Nephron progenitor cell (in vitro differentiated cells): ENCODE measurements at regions not wholly inside any gene's neighbourhood (a gene's known extent, or its start where the extent isn't known, plus 50 kb on each side); places are given as distances from the start of the nearest gene placed in this dataset.

ENCODE experiments used
- DNase-seq: peaks from one replicate; pipeline ENCODE4 v3.0.0; 2021
- H3K27ac Mint-ChIP-seq: 2 replicates; pipeline ENCODE4 v1.8.0; 2021; ENCODE audit warnings: mild to moderate bottlenecking, moderate library complexity, mixed read lengths
- H3K27me3 Mint-ChIP-seq: 2 replicates; pipeline ENCODE4 v1.8.0; 2021; ENCODE audit warnings: mild to moderate bottlenecking, low read depth, mixed read lengths; ENCODE audit not compliant: poor library complexity
- H3K36me3 Mint-ChIP-seq: 2 replicates; pipeline ENCODE4 v1.8.0; 2021; ENCODE audit warnings: low read depth, mixed read lengths
- H3K4me1 Mint-ChIP-seq: 2 replicates; pipeline ENCODE4 v1.8.0; 2021; ENCODE audit warnings: mixed read lengths
- H3K4me3 Mint-ChIP-seq: 2 replicates; pipeline ENCODE4 v1.8.0; 2021; ENCODE audit warnings: mild to moderate bottlenecking, moderate library complexity, mixed read lengths
- H3K9me3 Mint-ChIP-seq: 2 replicates; pipeline ENCODE4 v1.8.0; 2021; ENCODE audit warnings: mild to moderate bottlenecking, moderate library complexity, mixed read lengths
- TF ChIP-seq, protein P1 (sequence below): fragments of 200-600 bp; sonication (generic); IDR thresholded peaks from 2 replicates; pipeline ENCODE4 v1.5.0; 2021; ENCODE audit warnings: antibody characterized with exemption

DNA sequence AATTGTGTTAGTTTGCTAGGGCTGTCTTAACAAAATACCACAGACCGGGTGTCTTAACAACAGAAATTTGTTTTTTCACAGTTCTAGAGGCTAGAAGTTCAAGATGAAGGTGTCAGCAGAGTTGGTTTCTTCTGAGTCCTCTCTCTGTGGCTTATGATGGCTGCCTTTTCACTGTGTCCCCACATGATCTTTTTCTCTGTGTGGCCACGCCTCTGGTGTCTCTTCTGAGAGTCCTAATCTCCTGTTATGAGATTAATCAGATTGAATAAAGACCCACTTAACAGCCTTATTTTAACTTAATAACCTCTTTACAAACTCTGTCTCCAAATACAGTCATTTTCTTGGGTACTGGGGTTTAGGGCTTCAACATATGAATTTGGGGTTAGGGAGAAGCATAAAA lies 561.1 kb downstream of the NR2F1-AS1 start:
- no peak overlapping the region for H3K27ac Mint-ChIP-seq
- peaks cover 23% of the 10 kb centered on the region for H3K4me1 Mint-ChIP-seq
- peaks cover 5% of the 10 kb centered on the region for H3K9me3 Mint-ChIP-seq
- no peak for DNase-seq
- TF ChIP-seq, protein P1, sequence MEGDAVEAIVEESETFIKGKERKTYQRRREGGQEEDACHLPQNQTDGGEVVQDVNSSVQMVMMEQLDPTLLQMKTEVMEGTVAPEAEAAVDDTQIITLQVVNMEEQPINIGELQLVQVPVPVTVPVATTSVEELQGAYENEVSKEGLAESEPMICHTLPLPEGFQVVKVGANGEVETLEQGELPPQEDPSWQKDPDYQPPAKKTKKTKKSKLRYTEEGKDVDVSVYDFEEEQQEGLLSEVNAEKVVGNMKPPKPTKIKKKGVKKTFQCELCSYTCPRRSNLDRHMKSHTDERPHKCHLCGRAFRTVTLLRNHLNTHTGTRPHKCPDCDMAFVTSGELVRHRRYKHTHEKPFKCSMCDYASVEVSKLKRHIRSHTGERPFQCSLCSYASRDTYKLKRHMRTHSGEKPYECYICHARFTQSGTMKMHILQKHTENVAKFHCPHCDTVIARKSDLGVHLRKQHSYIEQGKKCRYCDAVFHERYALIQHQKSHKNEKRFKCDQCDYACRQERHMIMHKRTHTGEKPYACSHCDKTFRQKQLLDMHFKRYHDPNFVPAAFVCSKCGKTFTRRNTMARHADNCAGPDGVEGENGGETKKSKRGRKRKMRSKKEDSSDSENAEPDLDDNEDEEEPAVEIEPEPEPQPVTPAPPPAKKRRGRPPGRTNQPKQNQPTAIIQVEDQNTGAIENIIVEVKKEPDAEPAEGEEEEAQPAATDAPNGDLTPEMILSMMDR = no peak
- no peak overlapping the region for H3K4me3 Mint-ChIP-seq
- H3K36me3 Mint-ChIP-seq = peaks cover 15% of the 10 kb centered on the region
- peaks cover 3% of the 10 kb centered on the region for H3K27me3 Mint-ChIP-seq

DNA sequence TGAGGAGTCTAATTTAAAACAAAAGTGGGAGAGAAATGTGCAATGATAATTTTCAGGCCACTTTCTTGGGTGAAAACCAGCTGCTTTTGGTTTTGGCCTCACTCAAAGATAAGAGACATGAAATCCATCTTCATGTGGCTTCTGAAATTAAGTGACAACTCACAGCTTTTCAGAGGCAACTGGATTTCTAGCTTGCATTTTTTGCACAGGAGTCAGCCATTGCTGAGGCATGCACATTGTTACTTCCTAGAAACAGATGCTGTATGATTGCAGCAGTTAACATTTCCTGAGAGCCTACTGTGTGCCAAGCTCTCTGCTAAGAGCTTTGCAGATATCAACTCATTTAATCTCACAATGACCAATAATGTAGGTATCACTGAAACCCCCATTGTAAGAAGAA lies 562.6 kb downstream of the NR2F1-AS1 start:
- DNase-seq = no peak
- no peak overlapping the region for H3K4me3 Mint-ChIP-seq
- peaks cover 14% of the 10 kb centered on the region for H3K4me1 Mint-ChIP-seq
- peaks cover 11% of the 10 kb centered on the region for H3K9me3 Mint-ChIP-seq
- H3K27me3 Mint-ChIP-seq = no peaks in the 10 kb centered on the region
- peaks cover 10% of the 10 kb centered on the region for H3K36me3 Mint-ChIP-seq
- no peak overlapping the region for H3K27ac Mint-ChIP-seq
- TF ChIP-seq, protein P1 = no peak

DNA sequence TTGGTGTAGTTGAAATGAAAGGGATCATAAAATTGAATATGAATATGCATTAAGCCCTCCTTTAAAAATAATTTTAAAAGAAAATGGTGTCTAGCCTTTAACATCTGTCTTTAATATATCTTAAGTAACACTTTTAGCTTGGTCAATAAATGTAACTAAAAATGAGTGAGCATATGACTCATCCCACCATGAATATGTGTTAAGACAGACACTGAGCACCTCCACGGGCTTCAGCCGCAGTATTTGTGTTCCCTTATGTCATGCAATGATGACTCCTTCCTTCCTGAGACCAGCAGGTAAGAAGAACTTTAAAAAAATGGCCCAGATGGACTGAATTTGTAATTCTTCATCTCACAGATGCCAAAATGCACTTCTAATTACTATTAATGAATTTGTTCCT lies 563.2 kb downstream of the NR2F1-AS1 start:
- no peak for DNase-seq
- H3K4me1 Mint-ChIP-seq = peaks cover 8% of the 10 kb centered on the region
- H3K27ac Mint-ChIP-seq = no peak overlapping the region
- peaks cover 6% of the 10 kb centered on the region for H3K9me3 Mint-ChIP-seq
- H3K36me3 Mint-ChIP-seq = peaks cover 5% of the 10 kb centered on the region
- H3K4me3 Mint-ChIP-seq = no peak overlapping the region
- TF ChIP-seq, protein P1 = no peak
- H3K27me3 Mint-ChIP-seq = no peaks in the 10 kb centered on the region

- Mint-ChIP-seq H3K4me3 (no peak overlapping the region), H3K27ac (no peak overlapping the region), H3K27me3 (no peaks in the 10 kb centered on the region), H3K9me3 (peaks cover 6% of the 10 kb centered on the region), H3K4me1 (peaks cover 5% of the 10 kb centered on the region), H3K36me3 (peaks cover 5% of the 10 kb centered on the region)
- no peak for DNase-seq
- TF ChIP-seq, protein P1 = no peak
Measured at GRCh38 chr5:93017376-93017775, 563.6 kb downstream of the NR2F1-AS1 start.

DNA sequence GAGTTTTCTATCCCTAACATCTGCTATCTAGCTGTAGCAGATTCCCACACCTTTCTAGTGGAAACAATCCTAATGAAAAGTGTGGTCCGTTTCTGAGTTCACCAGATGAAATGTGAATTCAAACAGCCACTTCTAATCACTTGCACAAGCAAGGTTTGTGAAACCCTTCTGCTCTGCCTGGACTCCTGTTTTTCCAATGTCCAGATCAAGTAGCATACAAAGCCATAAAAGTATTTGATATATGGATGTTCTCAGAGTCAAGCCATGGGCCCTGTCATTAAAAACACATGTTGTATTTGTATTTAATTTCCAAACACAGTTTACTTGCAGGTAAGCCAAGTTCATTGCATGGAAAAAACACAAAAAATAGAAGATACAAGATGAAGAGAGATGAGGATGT lies 570.4 kb downstream of the NR2F1-AS1 start:
- Mint-ChIP-seq H3K36me3 (peaks cover 22% of the 10 kb centered on the region), H3K9me3 (peaks cover 20% of the 10 kb centered on the region), H3K27me3 (no peaks in the 10 kb centered on the region), H3K4me3 (no peak overlapping the region), H3K4me1 (peaks cover 20% of the 10 kb centered on the region), H3K27ac (peak overlapping the region; percentile 24)
- TF ChIP-seq, protein P1 = no peak
- DNase-seq = no peak

- H3K27ac Mint-ChIP-seq = no peak overlapping the region
- no peak for DNase-seq
- H3K27me3 Mint-ChIP-seq = no peaks in the 10 kb centered on the region
- TF ChIP-seq, protein P1 = no peak
- H3K36me3 Mint-ChIP-seq = peaks cover 22% of the 10 kb centered on the region
- H3K4me1 Mint-ChIP-seq = peaks cover 23% of the 10 kb centered on the region
- peaks cover 20% of the 10 kb centered on the region for H3K9me3 Mint-ChIP-seq
- H3K4me3 Mint-ChIP-seq = no peak overlapping the region
Measured at GRCh38 chr5:93010037-93010436, 571.0 kb downstream of the NR2F1-AS1 start.
